ENCODE measurements at regions not wholly inside any gene's neighbourhood (a gene's known extent, or its start where the extent isn't known, plus 50 kb on each side); places are given as distances from the start of the nearest gene placed in this dataset.

GRCh38 chr11:28472904-28473303 is 364.7 kb downstream of the METTL15 start:
- no peak for TF ChIP-seq TSHZ2 (CRISPR knock-in tag; IDR thresholded peaks at IDR 0.05)
- TF ChIP-seq ARNTL (CRISPR knock-in tag; IDR thresholded peaks at IDR 0.05; ENCODE audit: borderline replicate concordance, low read depth): no peak
- TF ChIP-seq ISL1 (CRISPR knock-in tag; IDR thresholded peaks at IDR 0.05): no peak
